ENCODE measurements at regions not wholly inside any gene's neighbourhood (a gene's known extent, or its start where the extent isn't known, plus 50 kb on each side); places are given as distances from the start of the nearest gene placed in this dataset.

- no peaks in the 10 kb centered on the region for H4K20me1 ChIP-seq (ENCODE audit: control insufficient read depth, extremely low read depth, insufficient read depth, low read length)
- TF ChIP-seq, protein P1, sequence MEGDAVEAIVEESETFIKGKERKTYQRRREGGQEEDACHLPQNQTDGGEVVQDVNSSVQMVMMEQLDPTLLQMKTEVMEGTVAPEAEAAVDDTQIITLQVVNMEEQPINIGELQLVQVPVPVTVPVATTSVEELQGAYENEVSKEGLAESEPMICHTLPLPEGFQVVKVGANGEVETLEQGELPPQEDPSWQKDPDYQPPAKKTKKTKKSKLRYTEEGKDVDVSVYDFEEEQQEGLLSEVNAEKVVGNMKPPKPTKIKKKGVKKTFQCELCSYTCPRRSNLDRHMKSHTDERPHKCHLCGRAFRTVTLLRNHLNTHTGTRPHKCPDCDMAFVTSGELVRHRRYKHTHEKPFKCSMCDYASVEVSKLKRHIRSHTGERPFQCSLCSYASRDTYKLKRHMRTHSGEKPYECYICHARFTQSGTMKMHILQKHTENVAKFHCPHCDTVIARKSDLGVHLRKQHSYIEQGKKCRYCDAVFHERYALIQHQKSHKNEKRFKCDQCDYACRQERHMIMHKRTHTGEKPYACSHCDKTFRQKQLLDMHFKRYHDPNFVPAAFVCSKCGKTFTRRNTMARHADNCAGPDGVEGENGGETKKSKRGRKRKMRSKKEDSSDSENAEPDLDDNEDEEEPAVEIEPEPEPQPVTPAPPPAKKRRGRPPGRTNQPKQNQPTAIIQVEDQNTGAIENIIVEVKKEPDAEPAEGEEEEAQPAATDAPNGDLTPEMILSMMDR (optimal IDR thresholded peaks at IDR 0.05 in 1 of 3, IDR thresholded peaks at IDR 0.05 in 1 of 3, conservative IDR thresholded peaks at IDR 0.05 in 1 of 3; ENCODE audit: extremely low read depth in 1 of 3, insufficient read depth in 2 of 3, low read length in 3 of 3), result no peak
- TF ChIP-seq EZH2 (IDR thresholded peaks at IDR 0.05; ENCODE audit: low read length), result no peak
- H3K9me1 ChIP-seq (ENCODE audit: control insufficient read depth, extremely low read depth, insufficient read depth, low read length), result no peaks in the 10 kb centered on the region
- DNase-seq (ENCODE audit: low read depth, low spot score) (no peak), FAIRE-seq (no peak)
- no peaks in the 10 kb centered on the region for H3K79me2 ChIP-seq (ENCODE audit: control insufficient read depth, insufficient read depth, low read length)
- no peak overlapping the region for H3K4me2 ChIP-seq (ENCODE audit: control insufficient read depth, extremely low read depth, insufficient read depth, low read depth, low read length)
- no peaks in the 10 kb centered on the region for H3K4me1 ChIP-seq (ENCODE audit: control insufficient read depth, extremely low read depth, insufficient read depth, low read length)
- H3K27ac ChIP-seq (ENCODE audit: control insufficient read depth, insufficient read depth, low read length), result no peak overlapping the region
- no peaks in the 10 kb centered on the region for H3K27me3 ChIP-seq (ENCODE audit: control insufficient read depth, extremely low read depth, insufficient read depth, low read length)
- H3K4me3 ChIP-seq (ENCODE audit: control insufficient read depth in 2 of 3, extremely low read depth in 1 of 3, insufficient read depth in 2 of 3, low read depth in 1 of 3, low read length in 3 of 3), result no peak overlapping the region
- dilution Hi-C loops (cut with MboI; ENCODE audit: extremely low pct_ligation_motif_present, low sequenced_read_pairs), result no loop called here
- H3K36me3 ChIP-seq (ENCODE audit: control insufficient read depth in 2 of 2, extremely low read depth in 1 of 2, insufficient read depth in 2 of 2, low read length in 2 of 2), result no peaks in the 10 kb centered on the region
- no peaks in the 10 kb centered on the region for H3K9me3 ChIP-seq (ENCODE audit: control insufficient read depth, low read depth, low read length)
- no peak overlapping the region for H3K9ac ChIP-seq (ENCODE audit: control insufficient read depth, extremely low read depth, insufficient read depth, low read length)
- H2AFZ ChIP-seq (ENCODE audit: control insufficient read depth, low read length), result no peak overlapping the region
Measured at GRCh38 chr3:145900056-145900829, 260.7 kb downstream of the PLOD2 start.

- FAIRE-seq, result no peak
- Histone ChIP-seq H3K9ac (ENCODE audit: control insufficient read depth, extremely low read depth, insufficient read depth, low read length) (no peak overlapping the region), H3K4me1 (ENCODE audit: control insufficient read depth, extremely low read depth, insufficient read depth, low read length) (no peaks in the 10 kb centered on the region)
Measured at GRCh38 chr3:145902166-145902565, 258.8 kb downstream of the PLOD2 start.

More at GRCh38 chr3:145902166-145902565, 258.8 kb downstream of the PLOD2 start:
- H3K4me2 ChIP-seq (ENCODE audit: control insufficient read depth, extremely low read depth, insufficient read depth, low read depth, low read length), result no peak overlapping the region
- dilution Hi-C loops (cut with MboI; ENCODE audit: extremely low pct_ligation_motif_present, low sequenced_read_pairs), result no loop called here
- no peaks in the 10 kb centered on the region for H4K20me1 ChIP-seq (ENCODE audit: control insufficient read depth, extremely low read depth, insufficient read depth, low read length)
- H3K27me3 ChIP-seq (ENCODE audit: control insufficient read depth, extremely low read depth, insufficient read depth, low read length), result no peaks in the 10 kb centered on the region
- no peaks in the 10 kb centered on the region for H3K79me2 ChIP-seq (ENCODE audit: control insufficient read depth, insufficient read depth, low read length)
- H2AFZ ChIP-seq (ENCODE audit: control insufficient read depth, low read length), result no peak overlapping the region
- DNase-seq (ENCODE audit: low read depth, low spot score), result no peak
- no peak overlapping the region for H3K27ac ChIP-seq (ENCODE audit: control insufficient read depth, insufficient read depth, low read length)
- no peaks in the 10 kb centered on the region for H3K9me1 ChIP-seq (ENCODE audit: control insufficient read depth, extremely low read depth, insufficient read depth, low read length)
- no peak for TF ChIP-seq EZH2 (IDR thresholded peaks at IDR 0.05; ENCODE audit: low read length)
- H3K9me3 ChIP-seq (ENCODE audit: control insufficient read depth, low read depth, low read length), result no peaks in the 10 kb centered on the region
- H3K36me3 ChIP-seq (ENCODE audit: control insufficient read depth in 2 of 2, extremely low read depth in 1 of 2, insufficient read depth in 2 of 2, low read length in 2 of 2), result no peaks in the 10 kb centered on the region
- no peak overlapping the region for H3K4me3 ChIP-seq (ENCODE audit: control insufficient read depth in 2 of 3, extremely low read depth in 1 of 3, insufficient read depth in 2 of 3, low read depth in 1 of 3, low read length in 3 of 3)
